Endothelial cell of umbilical vein (primary cell): ENCODE measurements at regions not wholly inside any gene's neighbourhood (a gene's known extent, or its start where the extent isn't known, plus 50 kb on each side); places are given as distances from the start of the nearest gene placed in this dataset.

Experiments
- BruUV-seq: library from RNA; stranded (reverse); fragments of 400-500 nt; replicated peaks from 2 replicates; lab custom pipeline; 2021; lab: Mats Ljungman, UMichigan
- CTCF ChIA-PET: fragments of 300-600, 350-600 bp; sonication (Branson Sonifier 250); formaldehyde crosslinking; loops from one replicate; lab custom pipeline; 2021; ENCODE audit warnings: antibody characterized with exemption, inconsistent platforms; lab: Charles Lee
- POLR2A ChIA-PET: fragments of 300-600, 350-600 bp; sonication (Branson Sonifier 250); formaldehyde crosslinking; loops from one replicate; lab custom pipeline; 2021; ENCODE audit warnings: antibody characterized with exemption, inconsistent platforms; lab: Charles Lee
- DNase-seq: peaks from one replicate; pipeline ENCODE4 v3.0.0-alpha.2; 2011; ENCODE audit warnings: low read depth, low spot score
- FAIRE-seq: peaks from 2 replicates; lab custom pipeline; 2011; peaks lifted over from hg19 to GRCh38; lab: Jason Lieb, UNC
- H2AFZ ChIP-seq: 2 replicates; pipeline ENCODE4 v1.6.0; 2012; ENCODE audit warnings: low read depth, low read length, control low read depth, inconsistent platforms
- H3K27ac ChIP-seq: 2 replicates; pipeline ENCODE4 v1.5.1; 2011; ENCODE audit warnings: low read depth, mild to moderate bottlenecking, control low read depth, low read length, moderate library complexity; ENCODE audit not compliant: insufficient read depth
- H3K27me3 ChIP-seq, 2 experiments: 2 replicates each; pipeline versions ENCODE4 v1.6.0 to v1.6.1; 2011; ENCODE audit warnings: low read length in 2 of 2, mixed read lengths in 1 of 2; ENCODE audit not compliant: control insufficient read depth in 2 of 2, insufficient read depth in 2 of 2
- H3K36me3 ChIP-seq, 2 experiments: 2 replicates in 1 of 2; 3 replicates in 1 of 2; pipeline ENCODE4 v1.5.1; 2011; ENCODE audit warnings: low read length in 2 of 2, mild to moderate bottlenecking in 1 of 2, moderate library complexity in 1 of 2; ENCODE audit not compliant: control insufficient read depth in 2 of 2, insufficient read depth in 2 of 2; ENCODE audit errors: extremely low read depth in 1 of 2
- H3K4me1 ChIP-seq: 3 replicates; pipeline ENCODE4 v1.5.1; 2011; ENCODE audit warnings: mild to moderate bottlenecking, low read length; ENCODE audit not compliant: control insufficient read depth, insufficient read depth; ENCODE audit errors: extremely low read depth
- H3K4me2 ChIP-seq: 2 replicates; pipeline ENCODE4 v1.6.1; 2011; ENCODE audit warnings: low read length, control low read depth, mixed read lengths; ENCODE audit not compliant: insufficient read depth
- H3K4me3 ChIP-seq, 3 experiments: fragments of 200-600 bp in 1 of 3; sonication (generic), shearing (Covaris generic) in 1 of 3; replicated peaks in 1 of 3; 2 replicates each; pipeline ENCODE4 v1.5.1; 2011 to 2016; ENCODE audit warnings: control low read depth in 3 of 3, low read length in 3 of 3, mild to moderate bottlenecking in 2 of 3, inconsistent platforms in 1 of 3, low read depth in 1 of 3, moderate library complexity in 1 of 3; ENCODE audit not compliant: insufficient read depth in 1 of 3
- H3K79me2 ChIP-seq: 2 replicates; pipeline ENCODE4 v1.6.0; 2012; ENCODE audit warnings: low read length, inconsistent platforms; ENCODE audit not compliant: control insufficient read depth, insufficient read depth
- H3K9ac ChIP-seq: replicated peaks from 2 replicates; pipeline ENCODE3; 2011; ENCODE audit warnings: low read length, control low read depth; ENCODE audit not compliant: insufficient read depth; ENCODE audit errors: extremely low read depth
- H3K9me1 ChIP-seq: replicated peaks from 3 replicates; pipeline ENCODE4 v1.6.0; 2011; ENCODE audit warnings: mild to moderate bottlenecking, low read length; ENCODE audit not compliant: control insufficient read depth, insufficient read depth; ENCODE audit errors: extremely low read depth
- H3K9me3 ChIP-seq: replicated peaks from 2 replicates; pipeline ENCODE4 v1.5.1; 2012; ENCODE audit warnings: low read length, inconsistent platforms; ENCODE audit not compliant: control insufficient read depth, insufficient read depth
- H4K20me1 ChIP-seq: replicated peaks from 2 replicates; pipeline ENCODE3; 2011; ENCODE audit warnings: mild to moderate bottlenecking, low read length; ENCODE audit not compliant: control insufficient read depth, insufficient read depth; ENCODE audit errors: extremely low read depth
- EZH2 ChIP-seq: IDR thresholded peaks from 2 replicates; pipeline ENCODE4 v1.6.1; 2012; ENCODE audit warnings: borderline replicate concordance, low read depth, mild to moderate bottlenecking, moderate library complexity, low read length, inconsistent platforms; ENCODE audit not compliant: severe bottlenecking
- FOS ChIP-seq: IDR thresholded peaks from 2 replicates; pipeline ENCODE4 v1.6.1; 2011; ENCODE audit warnings: mild to moderate bottlenecking, low read length, moderate library complexity, borderline replicate concordance; ENCODE audit not compliant: insufficient read depth
- GATA2 ChIP-seq: IDR thresholded peaks from 2 replicates; pipeline ENCODE4 v1.7.0; 2011; ENCODE audit warnings: low read depth, mild to moderate bottlenecking, moderate library complexity, mixed read lengths, low read length; ENCODE audit not compliant: insufficient read length, insufficient read depth
- JUN ChIP-seq: IDR thresholded peaks from 2 replicates; pipeline ENCODE4 v1.6.1; 2011; ENCODE audit warnings: borderline replicate concordance, low read depth; ENCODE audit not compliant: insufficient read length, insufficient read depth
- MYC ChIP-seq: IDR thresholded peaks from one replicate; pipeline ENCODE4 v1.6.1; 2011; ENCODE audit warnings: mild to moderate bottlenecking, low read depth, low read length
- POLR2A ChIP-seq: IDR thresholded peaks from 2 replicates; pipeline ENCODE4 v1.6.1; 2012; ENCODE audit warnings: low read depth, mild to moderate bottlenecking, control low read depth, low read length
- POLR2AphosphoS5 ChIP-seq: IDR thresholded peaks from 2 replicates; pipeline ENCODE4 v1.6.1; 2012; ENCODE audit warnings: low read depth, mild to moderate bottlenecking, control low read depth, low read length, moderate library complexity; ENCODE audit not compliant: insufficient read depth
- dilution Hi-C: fragments of 300-500 bp; cut with MboI; formaldehyde crosslinking; loops from one replicate; pipeline ENCODE4 v1.15.0; 2019; ENCODE audit warnings: low sequenced_read_pairs; ENCODE audit not compliant: extremely low pct_ligation_motif_present
- intact Hi-C: fragments of 100-400 bp; cut with micrococcal nuclease; formaldehyde crosslinking; loops from one replicate; pipeline ENCODE4 v1.10.0; 2022
- TF ChIP-seq, protein P1 (sequence below), 2 donors: IDR thresholded peaks; 1 replicate in 1 of 2; 2 replicates in 1 of 2; pipeline ENCODE4 v1.5.1; 2011; ENCODE audit warnings: low read length in 2 of 2, mild to moderate bottlenecking in 2 of 2, moderate library complexity in 2 of 2, control low read depth in 1 of 2, inconsistent platforms in 1 of 2, low read depth in 1 of 2; ENCODE audit not compliant: insufficient read depth in 1 of 2; ENCODE audit errors: extremely low read depth in 1 of 2

DNA sequence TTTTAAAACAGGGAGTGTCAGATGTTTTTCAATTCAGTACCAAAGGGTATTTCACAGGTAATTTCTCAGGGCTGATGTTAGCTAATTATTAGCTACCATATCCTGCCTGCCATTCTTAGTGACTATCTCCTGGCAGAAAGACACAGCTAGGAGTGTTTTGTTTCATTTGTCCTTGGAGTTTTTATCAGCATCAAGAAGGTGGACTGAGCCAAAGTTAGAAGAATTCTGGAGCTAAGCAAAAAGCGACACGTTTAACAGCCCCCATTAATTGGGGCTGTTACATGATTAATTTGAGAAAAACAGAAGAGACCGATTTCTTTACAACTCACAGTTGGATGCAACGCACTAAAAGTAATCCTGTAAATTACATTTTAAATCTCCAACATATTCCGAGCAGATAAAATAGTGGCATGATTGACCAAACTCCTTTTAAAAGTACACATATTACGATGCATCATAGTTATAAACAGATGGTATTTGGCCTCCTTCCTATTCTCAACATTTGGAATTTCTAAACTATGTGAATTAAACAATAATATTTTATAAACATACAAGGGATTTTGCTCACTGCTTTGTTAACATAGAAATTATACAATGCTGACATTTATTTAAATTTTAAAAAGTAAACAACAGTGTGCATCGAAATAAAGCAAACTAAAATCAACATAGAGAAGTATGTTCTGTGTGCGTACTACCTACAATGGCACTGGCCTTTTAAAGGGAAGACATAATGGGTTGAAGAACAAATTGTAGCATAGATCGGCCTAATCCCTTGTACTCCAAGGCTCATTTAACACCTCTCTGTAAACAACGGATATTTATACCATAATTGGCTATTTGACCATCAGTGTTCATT lies 585.1 kb downstream of the ZEB2 start:
- H2AFZ ChIP-seq: no peak overlapping the region
- H3K36me3 ChIP-seq: no peaks in the 10 kb centered on the region
- no peak for DNase-seq
- no peaks in the 10 kb centered on the region for H3K79me2 ChIP-seq
- H3K4me1 ChIP-seq: peaks cover 10% of the 10 kb centered on the region
- H3K27me3 ChIP-seq: no peaks in the 10 kb centered on the region
- no peaks in the 10 kb centered on the region for H3K9me1 ChIP-seq
- no peak overlapping the region for H3K9ac ChIP-seq
- H3K27ac ChIP-seq: no peak overlapping the region
- FAIRE-seq: no peak
- H3K4me3 ChIP-seq: no peak overlapping the region
- H4K20me1 ChIP-seq: no peaks in the 10 kb centered on the region
- intact Hi-C loops: loop anchor here (10.0 kb wide), 1 partner anchor 580 kb away; no protein-coding TSS in a partner anchor
- no TSS peak for BruUV-seq
- TF ChIP-seq FOS: no peak
- no peak for TF ChIP-seq JUN
- no peak for TF ChIP-seq POLR2A
- TF ChIP-seq GATA2: no peak
- ChIA-PET CTCF (no interaction called here), POLR2A (no interaction called here)
- dilution Hi-C loops: no loop called here
- no peak overlapping the region for H3K4me2 ChIP-seq
- no peaks in the 10 kb centered on the region for H3K9me3 ChIP-seq

GRCh38 chr2:143933946-143934569 lies 585.9 kb downstream of the ZEB2 start:
- Histone ChIP-seq H3K4me2 (no peak overlapping the region), H3K27ac (no peak overlapping the region), H3K9ac (no peak overlapping the region), H3K4me3 (no peak overlapping the region), H3K9me3 (no peaks in the 10 kb centered on the region), H3K9me1 (no peaks in the 10 kb centered on the region), H3K36me3 (no peaks in the 10 kb centered on the region), H3K4me1 (peaks cover 10% of the 10 kb centered on the region), H3K27me3 (no peaks in the 10 kb centered on the region), H3K79me2 (no peaks in the 10 kb centered on the region), H4K20me1 (no peaks in the 10 kb centered on the region), H2AFZ (no peak overlapping the region)
- intact Hi-C loops: loop anchor here (10.0 kb wide), 1 partner anchor 581 kb away; no protein-coding TSS in a partner anchor
- TF ChIP-seq POLR2A: no peak
- TF ChIP-seq EZH2: no peak
- TF ChIP-seq, protein P1, sequence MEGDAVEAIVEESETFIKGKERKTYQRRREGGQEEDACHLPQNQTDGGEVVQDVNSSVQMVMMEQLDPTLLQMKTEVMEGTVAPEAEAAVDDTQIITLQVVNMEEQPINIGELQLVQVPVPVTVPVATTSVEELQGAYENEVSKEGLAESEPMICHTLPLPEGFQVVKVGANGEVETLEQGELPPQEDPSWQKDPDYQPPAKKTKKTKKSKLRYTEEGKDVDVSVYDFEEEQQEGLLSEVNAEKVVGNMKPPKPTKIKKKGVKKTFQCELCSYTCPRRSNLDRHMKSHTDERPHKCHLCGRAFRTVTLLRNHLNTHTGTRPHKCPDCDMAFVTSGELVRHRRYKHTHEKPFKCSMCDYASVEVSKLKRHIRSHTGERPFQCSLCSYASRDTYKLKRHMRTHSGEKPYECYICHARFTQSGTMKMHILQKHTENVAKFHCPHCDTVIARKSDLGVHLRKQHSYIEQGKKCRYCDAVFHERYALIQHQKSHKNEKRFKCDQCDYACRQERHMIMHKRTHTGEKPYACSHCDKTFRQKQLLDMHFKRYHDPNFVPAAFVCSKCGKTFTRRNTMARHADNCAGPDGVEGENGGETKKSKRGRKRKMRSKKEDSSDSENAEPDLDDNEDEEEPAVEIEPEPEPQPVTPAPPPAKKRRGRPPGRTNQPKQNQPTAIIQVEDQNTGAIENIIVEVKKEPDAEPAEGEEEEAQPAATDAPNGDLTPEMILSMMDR (IDR thresholded peaks at IDR 0.05; ENCODE audit: extremely low read depth in 1 of 2, insufficient read depth in 1 of 2, low read depth in 1 of 2, low read length in 2 of 2): no peak
- TF ChIP-seq FOS: no peak
- no peak for TF ChIP-seq POLR2AphosphoS5
- TF ChIP-seq GATA2: no peak
- TF ChIP-seq MYC: no peak
- dilution Hi-C loops: no loop called here
- POLR2A ChIA-PET: no interaction called here
- no peak for DNase-seq
- no peak for FAIRE-seq
- BruUV-seq: no TSS peak
- CTCF ChIA-PET: no interaction called here
